ENCODE measurements at regions not wholly inside any gene's neighbourhood (a gene's known extent, or its start where the extent isn't known, plus 50 kb on each side); places are given as distances from the start of the nearest gene placed in this dataset.

GRCh38 chr11:15724601-15725000 lies 609.9 kb downstream of the INSC start (continued):
- no peak for TF ChIP-seq ZNF175 (CRISPR knock-in tag; IDR thresholded peaks at IDR 0.05; ENCODE audit: low read depth)
- no peak for TF ChIP-seq PYGO2 (tag; IDR thresholded peaks at IDR 0.05)
- no peak for TF ChIP-seq IRF1 (CRISPR knock-in tag; IDR thresholded peaks at IDR 0.05; ENCODE audit: borderline replicate concordance)
- TF ChIP-seq BRF1 (IDR thresholded peaks at IDR 0.05; ENCODE audit: borderline replicate concordance, extremely low read depth, insufficient read length) = no peak

GRCh38 chr11:15725246-15725645 lies 610.5 kb downstream of the INSC start:
- H3K9ac ChIP-seq (ENCODE audit: insufficient read depth in 1 of 2, low read depth in 2 of 2, low read length in 2 of 2) = no peak overlapping the region
- no peak overlapping the region for H3K4me2 ChIP-seq (ENCODE audit: insufficient read depth, low read length)
- no peaks in the 10 kb centered on the region for H3K36me3 ChIP-seq (ENCODE audit: control insufficient read depth, insufficient read depth, low read length)
- CTCF ChIA-PET (ENCODE audit: low intra/inter-chr PET ratio) = no interaction called here
- 0% methylated on average over 2 of the region's 2 CpGs for WGBS (ENCODE audit: insufficient coverage, low coverage, missing lambda C conversion rate)
- POLR2A ChIA-PET = interaction anchor here (0.7 kb wide), 1 partner anchor 496 kb away, joined by 3 read pairs; no protein-coding TSS in a partner anchor
- FAIRE-seq (no peak), ATAC-seq (no peak), DNase-seq (ENCODE audit: extremely low read depth in 1 of 4, low spot score in 3 of 4) (no peak)
- no peaks in the 10 kb centered on the region for H3K9me1 ChIP-seq (ENCODE audit: control insufficient read depth, insufficient read depth, low read length)
- H3K9me3 ChIP-seq (replicated peaks; ENCODE audit: control insufficient read depth, insufficient read depth, low read depth, low read length) = no peaks in the 10 kb centered on the region
- no peaks in the 10 kb centered on the region for H3K4me1 ChIP-seq (replicated peaks in 1 of 2; ENCODE audit: control insufficient read depth in 2 of 2, insufficient read depth in 2 of 2, low read length in 2 of 2)
- intact Hi-C loops (cut with micrococcal nuclease) = no loop called here
- in situ Hi-C loops (cut with MboI) = no loop called here
- no peak overlapping the region for H3K4me3 ChIP-seq
- H3K27ac ChIP-seq (ENCODE audit: extremely low read depth, low read depth, low read length) = no peak overlapping the region
- H2AFZ ChIP-seq (ENCODE audit: low read depth, low read length) = no peak overlapping the region
- BruUV-seq (replicated peaks) = no TSS peak
- H3K27me3 ChIP-seq (ENCODE audit: control insufficient read depth in 2 of 2, insufficient read depth in 2 of 2, low read length in 2 of 2) = no peaks in the 10 kb centered on the region; a peak in 1 of 5 replicates
- H3K79me2 ChIP-seq (ENCODE audit: control insufficient read depth, insufficient read depth, low read length) = no peaks in the 10 kb centered on the region
- H4K20me1 ChIP-seq (replicated peaks; ENCODE audit: control insufficient read depth, insufficient read depth, low read length) = no peaks in the 10 kb centered on the region
- no peak for TF ChIP-seq ZNF408 (CRISPR knock-in tag; IDR thresholded peaks at IDR 0.05; ENCODE audit: low read depth)
- TF ChIP-seq BRD9 (IDR thresholded peaks at IDR 0.05; ENCODE audit: low read depth, partially characterized antibody) = no peak
- TF ChIP-seq POLR3A (IDR thresholded peaks at IDR 0.05; ENCODE audit: borderline replicate concordance, extremely low read depth, insufficient read depth, insufficient read length) = no peak
- TF ChIP-seq MBD1 (CRISPR knock-in tag; IDR thresholded peaks at IDR 0.05) = no peak
- TF ChIP-seq PHTF2 (CRISPR knock-in tag; IDR thresholded peaks at IDR 0.05) = no peak
- no peak for TF ChIP-seq ZNF384 (IDR thresholded peaks at IDR 0.05; ENCODE audit: low read depth, low read length)
- no peak for TF ChIP-seq ZNF133 (CRISPR knock-in tag; IDR thresholded peaks at IDR 0.05)
- no peak for TF ChIP-seq AFF1 (IDR thresholded peaks at IDR 0.05; ENCODE audit: low read depth in 1 of 2, partially characterized antibody in 2 of 2)
- no peak for TF ChIP-seq CHD4 (IDR thresholded peaks at IDR 0.05; ENCODE audit: insufficient read depth, insufficient replicate concordance, low read depth, low read length, poor library complexity, severe bottlenecking)
- TF ChIP-seq MECOM (CRISPR knock-in tag; IDR thresholded peaks at IDR 0.05) = no peak
- no peak for TF ChIP-seq ZFP30 (CRISPR knock-in tag; IDR thresholded peaks at IDR 0.05; ENCODE audit: borderline replicate concordance)
